ENCODE measurements at regions not wholly inside any gene's neighbourhood (a gene's known extent, or its start where the extent isn't known, plus 50 kb on each side); places are given as distances from the start of the nearest gene placed in this dataset.

DNA sequence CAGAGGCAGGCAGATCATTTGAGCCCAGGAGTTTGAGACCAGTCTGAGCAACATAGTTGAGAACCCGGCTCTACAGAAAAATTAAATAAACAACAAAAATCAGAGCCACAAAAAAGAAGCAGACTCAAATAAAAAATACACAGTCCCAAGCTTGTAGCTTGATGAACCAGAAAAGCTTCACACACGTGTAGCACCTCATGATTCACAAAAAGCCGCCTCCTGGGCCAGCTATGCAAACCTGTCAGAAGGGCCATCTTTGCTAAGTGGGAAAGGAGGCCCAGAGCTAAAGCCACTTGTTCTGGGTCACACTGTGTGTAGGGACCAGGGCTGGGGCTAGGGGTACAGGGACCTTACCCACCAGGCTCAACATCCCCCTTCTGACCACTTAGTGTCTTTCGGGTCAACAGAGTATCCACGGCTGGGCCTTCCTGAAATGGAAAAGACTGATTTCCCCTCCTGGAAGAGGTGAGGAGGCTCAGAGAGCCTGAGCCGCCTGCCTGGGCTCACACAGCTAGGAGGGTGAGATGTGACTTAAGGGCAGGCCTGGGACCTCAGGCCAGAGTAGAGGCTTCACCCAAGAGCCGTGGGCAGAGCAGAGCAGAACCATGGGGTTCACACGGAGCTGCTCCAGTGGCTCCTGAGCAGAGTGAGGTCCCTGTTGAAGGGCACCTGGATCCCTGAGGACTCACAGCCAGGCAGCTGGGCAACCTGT is 269.6 kb downstream of the PARN start:
- DNase-seq: no peak

DNA sequence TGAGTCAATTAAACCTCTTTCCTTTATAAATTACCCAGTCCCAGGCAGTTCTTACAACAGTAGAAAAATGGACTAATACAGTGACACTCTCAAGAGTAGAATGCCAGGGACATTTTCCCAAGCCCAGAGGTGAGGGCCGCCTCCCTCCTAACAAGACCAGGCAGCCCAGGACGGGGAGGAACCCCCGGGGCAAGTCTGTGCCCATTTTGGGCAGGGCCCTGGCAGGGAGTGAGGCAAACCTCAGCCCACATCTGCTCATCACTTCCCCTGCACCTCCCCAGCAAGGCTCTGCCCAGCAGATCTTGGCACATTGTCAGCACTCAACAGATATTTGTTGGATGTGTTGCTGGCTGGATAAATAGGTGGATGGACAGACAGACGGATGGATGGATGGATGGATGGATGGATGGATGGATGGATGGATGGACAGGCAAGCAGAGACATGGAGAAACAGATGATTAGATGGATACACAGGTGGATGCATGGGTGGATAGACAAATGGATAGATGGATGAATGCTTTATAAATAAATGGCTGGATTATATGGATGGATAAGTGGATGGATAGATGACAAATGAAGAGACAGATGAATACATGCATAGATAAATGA is 271.3 kb downstream of the PARN start:
- DNase-seq: no peak

DNA sequence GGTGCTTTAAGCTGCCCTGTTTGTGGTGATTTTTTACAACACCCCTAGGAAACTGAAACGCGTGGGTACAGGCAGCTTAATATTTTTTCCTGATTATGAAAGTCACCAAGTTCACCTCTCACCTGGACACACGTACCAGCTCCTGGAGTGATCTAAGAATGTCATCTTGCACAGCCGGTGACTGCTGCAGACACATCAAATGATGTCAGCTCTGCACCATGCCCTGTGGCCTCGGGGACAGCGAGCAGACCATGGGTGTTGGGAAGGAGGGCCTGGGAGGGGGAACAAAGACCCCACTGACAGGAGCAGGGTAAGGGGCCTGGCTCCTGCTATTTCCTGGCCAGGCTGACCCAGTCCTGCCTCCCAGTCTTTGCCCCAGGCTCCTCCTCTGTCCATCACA is 272.7 kb downstream of the PARN start:
- DNase-seq: no peak

DNA sequence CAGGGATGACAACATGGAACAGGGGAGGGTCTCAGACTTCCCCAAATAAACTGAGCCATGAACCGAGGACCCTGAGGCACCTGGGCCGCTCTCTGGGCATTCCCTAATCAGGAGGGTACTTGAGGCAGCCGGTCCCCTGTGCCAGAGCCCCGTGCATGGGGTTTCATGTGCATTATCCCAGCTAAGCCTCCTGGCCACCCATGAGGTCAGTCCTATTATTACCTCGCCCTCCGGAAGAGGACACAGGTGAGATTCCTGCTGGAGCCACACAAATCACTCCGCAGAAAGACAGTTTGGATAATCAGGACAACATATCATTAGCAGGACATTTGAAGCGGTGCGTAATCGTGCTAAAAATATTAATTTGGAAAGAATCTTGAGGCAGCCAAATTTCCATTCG is 274.0 kb downstream of the PARN start:
- no peak for DNase-seq

DNA sequence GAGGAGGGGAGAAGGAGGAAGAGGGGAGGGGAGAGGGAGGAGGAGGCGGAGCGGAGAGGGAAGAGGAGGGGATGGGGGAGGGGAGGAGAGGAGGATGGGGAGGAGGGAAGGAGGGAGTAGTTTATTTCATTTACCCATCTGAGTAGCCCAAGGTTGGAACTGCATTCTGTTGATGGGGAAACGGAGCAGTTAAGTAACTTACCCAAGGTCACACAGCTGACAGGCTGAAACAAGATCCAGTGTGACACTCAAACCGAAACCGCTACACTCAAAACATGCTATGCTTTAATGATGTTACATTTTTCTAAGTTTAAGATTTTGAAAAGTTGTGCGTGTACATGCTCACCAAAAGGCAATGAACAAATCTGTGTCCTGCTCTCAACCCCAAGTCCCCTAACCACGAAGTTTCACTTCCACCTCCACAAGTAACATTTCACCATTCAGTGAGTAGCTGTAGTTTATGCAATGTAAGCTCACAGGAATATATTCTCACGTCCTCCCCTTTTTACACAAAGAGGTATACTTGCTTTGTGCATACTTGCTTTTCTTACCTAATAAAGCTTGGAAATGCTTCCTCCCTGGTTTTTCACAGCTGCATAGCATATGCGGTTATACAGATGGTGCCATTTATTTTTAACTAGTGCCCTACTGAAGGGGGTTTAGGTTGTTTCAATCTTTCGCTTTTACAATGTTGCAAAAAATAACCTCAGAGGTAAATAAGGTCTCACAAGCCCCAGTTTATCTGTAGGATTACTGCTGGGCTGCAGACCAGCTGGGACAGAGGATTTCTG is 275.3 kb downstream of the PARN start:
- DNase-seq: no peak

DNA sequence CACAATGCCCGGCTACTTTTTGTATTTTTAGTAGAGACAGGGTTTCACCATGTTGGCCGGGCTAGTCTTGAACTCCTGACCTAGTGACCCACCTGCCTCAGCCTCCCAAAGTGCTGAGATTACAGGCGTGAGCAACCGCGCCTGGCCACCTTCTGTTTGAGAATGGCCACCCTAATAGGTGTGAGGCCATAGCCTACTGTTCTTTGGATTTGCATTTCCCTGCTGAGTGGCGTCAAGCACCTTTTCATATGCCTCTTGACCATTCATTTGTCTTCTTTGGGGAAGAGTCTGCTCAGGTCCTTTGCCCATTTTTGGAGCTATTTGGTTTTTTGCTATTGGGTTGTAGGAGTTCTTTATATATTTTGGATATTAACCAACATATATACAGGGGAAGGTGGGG is 276.7 kb downstream of the PARN start:
- DNase-seq: no peak

DNA sequence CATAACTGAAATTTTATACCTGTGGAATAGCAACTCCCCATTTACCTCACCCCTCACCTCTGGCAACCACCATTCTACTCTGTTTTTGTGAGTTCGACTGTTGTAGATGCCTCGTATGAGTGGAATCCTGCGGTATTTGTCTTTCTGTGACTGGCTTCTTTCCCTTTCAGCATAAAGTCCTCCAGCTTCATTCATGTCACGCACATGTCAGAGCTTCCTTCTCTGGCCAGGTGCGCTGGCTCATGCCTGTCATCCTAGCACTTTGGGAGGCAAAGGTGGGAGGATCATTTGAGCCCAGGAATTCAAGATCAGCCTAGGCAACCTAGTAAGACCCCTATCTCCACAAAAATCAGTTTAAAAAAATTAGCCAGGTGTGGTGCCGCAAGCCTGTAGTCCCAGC is 278.4 kb downstream of the PARN start:
- no peak for DNase-seq

DNA sequence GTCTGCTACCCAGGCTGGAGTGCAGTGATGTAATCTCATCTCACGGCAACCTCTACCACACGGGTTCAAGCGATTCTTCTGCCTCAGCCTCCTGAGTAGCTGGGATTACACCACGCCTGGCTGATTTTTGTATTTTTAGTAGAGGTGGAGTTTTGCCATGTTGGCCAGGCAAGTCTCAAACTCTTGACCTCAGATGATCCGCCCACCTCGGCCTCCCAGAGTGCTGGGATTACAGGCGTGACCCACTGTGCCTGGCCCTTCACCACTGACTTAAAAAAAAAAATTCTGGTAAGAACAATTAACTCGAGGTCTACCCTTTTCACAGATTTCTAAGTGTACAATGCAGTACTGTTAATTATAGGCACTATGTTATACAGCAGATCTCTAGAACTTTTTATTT is 279.4 kb downstream of the PARN start:
- DNase-seq: no peak

DNA sequence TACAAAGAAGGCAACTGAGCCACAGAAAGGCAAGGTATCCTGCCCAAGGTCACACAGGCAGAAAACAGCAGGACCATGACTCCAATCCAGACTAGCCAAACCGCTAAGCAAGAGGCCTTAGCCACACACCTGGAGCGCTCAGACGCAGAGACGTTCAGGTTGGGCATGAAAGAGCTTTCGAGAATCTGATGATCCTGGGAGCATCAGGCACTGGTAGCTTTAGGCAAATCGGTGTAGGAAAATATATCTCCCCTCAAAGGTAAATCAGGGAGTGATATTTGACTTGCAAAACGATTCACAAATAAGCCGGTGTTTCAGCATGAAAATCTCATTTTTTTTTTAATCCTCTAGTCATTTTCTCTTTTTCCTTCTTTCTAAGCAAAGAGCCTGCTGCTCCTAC is 279.0 kb downstream of the MRTFB start:
- DNase-seq: no peak

DNA sequence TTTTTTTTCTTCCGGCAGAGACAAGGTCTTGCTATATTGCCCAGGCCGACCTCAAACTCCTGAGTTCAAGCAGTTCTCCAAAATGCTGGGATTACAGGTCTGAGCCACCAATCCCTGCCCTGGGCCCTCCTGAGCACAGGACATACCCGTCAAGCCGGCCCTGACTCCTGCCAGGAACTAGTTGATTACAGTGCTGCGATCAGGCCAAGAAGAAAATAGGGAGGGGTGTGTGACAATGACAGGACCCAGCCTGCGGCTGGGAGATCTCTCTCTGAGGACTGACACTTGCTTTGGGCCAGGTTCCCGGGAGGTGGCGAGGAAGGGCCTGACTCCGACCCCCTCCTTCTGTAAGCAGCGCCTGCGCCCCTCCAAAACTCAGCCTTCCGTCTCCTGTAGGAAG is 276.6 kb downstream of the MRTFB start:
- DNase-seq: no peak

DNA sequence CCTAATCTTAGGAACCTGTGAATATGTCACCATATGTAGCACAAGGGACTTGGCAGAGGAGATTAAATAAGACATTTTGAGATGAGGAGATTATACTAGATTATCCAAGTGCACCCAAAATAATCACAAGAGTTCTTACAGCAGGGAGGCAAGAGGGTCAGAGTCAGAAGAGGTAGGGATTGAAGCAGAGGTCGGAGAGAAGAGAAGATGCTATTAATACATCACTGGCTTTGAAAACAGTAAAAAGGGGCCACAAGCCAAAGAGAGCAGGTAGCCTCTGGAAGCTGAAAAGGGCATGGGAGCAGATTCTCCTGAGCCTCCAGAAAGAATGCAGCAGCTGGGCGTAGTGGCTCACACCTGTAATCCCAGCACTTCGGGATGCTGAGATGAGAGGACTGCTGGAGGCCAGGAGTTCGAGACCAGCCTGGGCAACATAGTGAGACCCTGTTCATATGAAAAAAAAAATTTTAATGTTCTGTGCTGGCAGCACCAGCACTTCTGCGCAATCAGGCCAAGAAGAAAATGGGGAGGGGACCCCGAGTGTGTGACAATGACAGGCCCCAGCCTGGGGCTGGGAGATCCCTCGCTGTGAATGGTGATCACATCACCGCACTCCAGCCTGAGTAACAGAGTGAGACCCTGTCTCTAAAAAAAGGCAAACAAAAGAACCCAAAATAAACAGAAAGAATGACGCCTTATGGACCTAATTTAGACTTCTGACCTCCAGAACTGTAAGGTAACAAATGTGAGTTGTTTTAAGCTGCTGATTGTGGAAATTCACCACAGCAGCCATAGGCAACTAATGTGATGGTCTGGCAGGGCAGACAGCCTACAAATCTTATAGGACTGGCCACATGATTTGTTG is 275.4 kb downstream of the MRTFB start:
- no peak for DNase-seq

DNA sequence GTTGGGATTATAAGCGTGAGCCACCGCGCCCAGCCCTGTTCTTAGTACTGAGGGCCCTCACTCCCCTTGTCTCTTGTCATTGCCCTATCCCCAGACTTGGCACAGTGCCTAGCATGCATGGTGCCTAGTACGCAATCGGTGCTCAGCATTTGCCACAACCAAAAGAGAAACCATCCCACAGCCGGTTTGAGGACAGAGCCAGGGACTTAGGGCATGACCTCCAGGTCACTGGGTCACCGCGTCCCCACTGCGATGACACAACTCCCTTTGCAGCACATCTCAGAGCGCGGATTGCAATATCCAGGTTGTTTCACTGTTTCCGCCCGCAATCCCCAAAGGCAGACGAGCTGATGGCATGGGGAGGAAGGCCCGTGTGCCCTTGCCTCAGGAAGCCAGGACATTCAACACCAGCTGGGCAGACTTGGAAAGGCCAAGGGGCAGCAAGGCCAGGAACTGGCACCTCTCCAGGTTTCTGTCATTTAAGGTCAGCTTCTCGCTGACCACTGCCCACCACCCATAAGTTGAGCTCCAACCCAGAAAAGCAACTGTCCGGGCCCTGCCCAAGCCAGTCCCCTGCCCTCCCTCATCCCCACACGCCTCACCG is 274.5 kb downstream of the MRTFB start:
- DNase-seq: no peak

DNA sequence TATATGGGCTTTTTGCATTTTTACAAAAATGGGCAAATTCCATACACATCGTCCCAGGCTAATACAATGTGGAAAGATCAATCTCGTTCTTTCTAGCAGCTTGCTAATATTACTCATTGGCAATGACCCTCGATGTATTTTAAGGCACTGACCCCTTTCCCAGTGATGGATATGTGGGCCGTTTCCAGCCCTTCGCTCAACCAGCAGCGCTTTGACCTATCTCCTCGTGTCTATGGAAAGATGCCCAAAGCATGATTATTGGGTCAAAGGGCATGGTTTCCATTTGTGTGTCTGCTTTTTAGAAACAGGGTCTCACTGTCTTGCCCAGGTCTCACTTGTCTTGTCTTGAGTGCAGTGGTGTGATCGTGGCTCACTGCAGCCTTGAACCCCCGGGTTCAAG is 273.8 kb downstream of the MRTFB start:
- DNase-seq: no peak

DNA sequence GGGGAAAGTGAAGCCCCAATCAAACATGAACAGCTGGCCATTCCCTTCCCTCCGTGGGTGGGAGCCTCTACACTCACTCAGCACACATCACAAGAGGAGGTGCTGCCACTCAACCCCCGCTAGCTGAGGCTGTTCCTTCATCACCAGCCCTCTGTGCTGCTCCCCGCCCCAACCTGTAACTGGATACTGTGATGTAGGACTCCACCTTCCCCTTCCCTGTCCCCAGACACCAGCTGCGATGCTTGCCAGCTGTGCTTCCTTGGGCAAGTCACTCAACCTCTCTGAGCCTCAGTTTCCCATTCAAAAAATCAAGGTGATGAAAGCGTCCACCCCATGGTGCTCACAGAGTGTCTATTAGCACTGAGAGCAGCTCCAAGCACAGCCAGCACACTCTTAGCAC is 273.2 kb downstream of the MRTFB start:
- DNase-seq: no peak

DNA sequence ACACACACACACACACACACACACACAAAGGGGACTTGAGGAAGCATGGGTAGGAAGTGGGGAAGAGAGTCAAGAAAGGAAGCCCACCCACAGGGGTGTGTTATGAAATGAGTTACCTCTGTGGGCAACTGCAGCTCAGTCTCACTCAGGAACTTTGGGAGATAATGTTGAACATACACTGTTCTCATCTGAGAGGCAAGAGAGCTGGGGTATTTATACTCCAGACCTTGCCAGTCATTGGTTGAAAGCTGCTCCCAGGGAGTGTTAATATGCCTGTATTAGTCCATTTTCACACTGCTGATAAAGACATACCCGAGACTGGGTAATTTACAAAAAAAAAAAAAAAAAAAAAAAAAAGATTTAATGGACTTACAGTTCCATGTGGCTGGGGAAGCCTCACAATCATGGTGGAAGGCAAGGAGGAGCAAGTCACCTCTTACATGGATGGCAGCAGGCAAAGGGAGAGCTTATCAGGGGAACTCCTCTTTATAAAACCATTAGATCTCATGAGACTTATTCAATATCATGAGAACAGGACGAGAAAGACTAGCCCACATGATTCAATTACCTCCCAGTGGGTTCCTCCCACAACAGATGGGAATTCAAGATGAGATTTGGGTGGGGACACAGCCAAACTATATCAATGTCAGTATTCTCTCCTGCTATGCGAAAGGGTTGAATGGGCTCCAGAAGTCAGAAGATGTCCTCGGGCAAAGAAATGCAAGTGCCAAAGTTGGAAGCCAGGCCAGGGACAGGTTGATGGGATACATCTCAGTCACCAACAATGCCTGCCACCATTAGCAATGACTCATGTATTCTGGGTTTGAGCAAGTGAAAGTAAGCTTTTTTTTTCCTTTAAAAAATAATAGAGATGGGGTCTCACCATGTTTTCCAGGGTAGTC is 270.5 kb downstream of the MRTFB start:
- DNase-seq: no peak

DNA sequence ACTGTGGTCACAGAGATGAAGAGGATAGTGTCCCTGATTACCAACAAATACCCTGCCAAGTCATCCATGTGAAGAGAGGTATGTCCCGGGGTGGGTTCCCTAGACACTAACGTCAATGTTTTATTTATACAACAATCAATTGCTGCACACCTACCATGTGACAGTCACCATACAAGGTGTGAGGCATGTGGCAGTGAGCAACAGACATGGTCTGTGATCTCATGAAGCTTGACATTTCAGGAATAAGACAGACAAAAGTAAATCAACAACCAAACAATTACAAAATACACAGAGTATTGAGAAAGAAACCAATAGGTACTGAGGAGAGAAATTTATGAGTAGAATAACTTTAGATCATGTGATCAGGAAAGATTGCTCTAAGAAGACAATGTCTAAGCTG is 268.6 kb downstream of the MRTFB start:
- no peak for DNase-seq

DNA sequence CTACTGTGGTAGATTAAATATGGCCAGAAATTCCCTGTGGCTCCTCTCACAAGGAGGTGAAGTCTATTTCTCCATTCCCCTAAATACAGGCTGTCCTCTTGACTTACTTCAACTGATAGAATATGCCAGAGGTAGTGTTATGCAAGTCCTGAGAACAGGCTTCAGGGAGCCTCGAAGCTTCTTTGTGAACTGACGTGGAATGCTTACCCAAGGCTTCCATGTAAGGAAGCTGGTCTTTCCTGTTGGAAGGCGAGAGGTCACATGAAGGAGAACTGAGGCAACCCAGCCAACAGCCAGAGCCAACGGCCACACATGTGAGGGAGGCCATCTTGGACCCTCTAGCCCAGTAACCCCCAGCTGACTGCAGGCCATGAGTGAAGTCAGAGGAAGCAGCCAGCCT is 267.9 kb downstream of the MRTFB start:
- DNase-seq: no peak

DNA sequence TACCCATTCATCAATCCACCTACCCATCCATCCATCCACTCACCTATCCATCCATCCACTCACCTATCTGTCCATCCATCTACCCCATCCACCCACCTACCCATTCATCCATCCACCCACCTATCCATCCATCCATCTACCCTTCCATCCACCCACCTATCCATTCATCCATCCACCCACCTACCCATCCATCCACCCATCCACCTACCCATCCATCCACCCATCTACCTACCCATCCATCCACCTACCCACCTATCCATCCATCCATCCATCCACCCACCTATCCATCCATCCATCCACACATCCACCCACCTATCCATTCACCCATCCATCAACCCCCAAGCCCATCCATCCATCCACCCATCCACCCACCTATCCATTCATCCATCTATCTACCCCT is 267.1 kb downstream of the MRTFB start:
- no peak for DNase-seq

DNA sequence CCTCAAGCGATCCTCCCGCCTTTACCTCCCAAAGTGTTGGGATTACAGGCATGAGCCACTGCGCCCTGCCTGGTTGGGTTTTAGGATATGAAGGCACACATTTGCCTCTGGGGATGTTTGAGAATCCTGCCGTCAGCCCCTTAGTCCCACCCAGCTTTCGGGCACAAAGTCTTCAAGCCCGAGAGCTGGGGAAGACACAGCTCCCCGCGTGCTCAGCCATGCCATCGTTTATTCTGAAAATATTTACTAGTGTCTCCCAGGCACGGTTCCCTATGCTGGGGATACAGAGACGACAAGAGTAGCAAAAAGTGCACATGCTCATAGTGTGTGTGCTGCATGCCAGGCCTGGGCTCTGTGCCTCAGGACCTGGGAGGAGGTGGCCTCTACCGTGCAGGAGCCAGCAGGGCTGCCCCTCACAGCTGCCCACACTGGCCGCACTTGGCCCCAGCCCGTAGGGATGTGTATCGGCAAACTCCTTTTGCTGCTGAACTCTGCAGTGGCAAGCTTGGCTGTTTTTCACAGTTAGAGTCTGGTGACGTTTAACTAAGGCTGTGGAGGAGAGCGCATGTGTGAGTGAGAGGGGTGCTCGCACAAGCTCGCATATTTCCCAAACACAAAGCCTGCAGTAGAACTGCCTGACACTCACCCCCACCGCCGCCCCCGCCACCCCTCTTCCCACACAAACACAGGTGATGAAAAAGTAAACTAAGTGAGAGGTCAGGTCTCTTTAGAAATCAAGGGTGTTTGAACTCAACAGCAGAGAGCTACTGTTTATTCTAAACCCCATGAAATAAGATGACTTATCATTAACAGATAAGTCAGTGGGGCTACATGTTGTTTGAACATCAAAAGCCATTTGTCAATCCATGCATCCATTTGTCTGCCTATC is 266.4 kb downstream of the MRTFB start:
- no peak for DNase-seq

DNA sequence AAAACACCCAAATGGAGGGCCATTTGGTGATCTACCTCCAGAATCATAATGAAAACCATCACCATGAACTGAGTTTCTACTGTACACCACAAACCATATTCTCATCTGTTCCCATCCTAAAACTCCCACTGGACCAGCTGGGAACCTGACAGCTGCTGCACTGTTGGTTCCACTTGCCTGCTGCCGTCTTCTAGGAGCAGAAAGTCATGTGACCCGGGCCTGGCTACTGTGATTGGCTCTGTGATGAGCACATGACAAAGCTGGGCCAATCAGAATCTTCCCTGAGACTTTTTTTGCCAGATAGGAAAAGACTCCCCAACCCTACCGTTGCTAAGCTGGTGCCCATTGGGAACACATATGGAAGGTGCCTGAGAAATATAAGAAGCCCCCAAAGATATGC is 264.2 kb downstream of the MRTFB start:
- DNase-seq: no peak
